Keratinocyte (primary cell): ENCODE measurements at regions not wholly inside any gene's neighbourhood (a gene's known extent, or its start where the extent isn't known, plus 50 kb on each side); places are given as distances from the start of the nearest gene placed in this dataset.

ENCODE experiments used
- DNase-seq: peaks from one replicate; pipeline ENCODE4 v3.0.0-alpha.2; 2011; ENCODE audit warnings: low read depth, missing footprints, low spot score
- FAIRE-seq: peaks from 2 replicates; lab custom pipeline; 2011; peaks lifted over from hg19 to GRCh38; lab: Jason Lieb, UNC
- H2AFZ ChIP-seq: 2 replicates; pipeline ENCODE4 v1.6.0; 2012; ENCODE audit warnings: low read length, control low read depth, inconsistent platforms; ENCODE audit not compliant: control insufficient read depth
- H3K27ac ChIP-seq: 2 replicates; pipeline ENCODE4 v1.5.1; 2011; ENCODE audit warnings: low read length; ENCODE audit not compliant: control insufficient read depth, insufficient read depth
- H3K27me3 ChIP-seq: 3 replicates; pipeline ENCODE4 v1.6.0; 2011; ENCODE audit warnings: low read length; ENCODE audit not compliant: control insufficient read depth, insufficient read depth; ENCODE audit errors: extremely low read depth
- H3K36me3 ChIP-seq, 2 experiments: 2 replicates in 1 of 2; 3 replicates in 1 of 2; pipeline ENCODE4 v1.5.1; 2011; ENCODE audit warnings: low read length in 2 of 2, mild to moderate bottlenecking in 1 of 2; ENCODE audit not compliant: control insufficient read depth in 2 of 2, insufficient read depth in 2 of 2; ENCODE audit errors: extremely low read depth in 1 of 2
- H3K4me1 ChIP-seq: 3 replicates; pipeline ENCODE4 v1.5.1; 2011; ENCODE audit warnings: low read length; ENCODE audit not compliant: control insufficient read depth, insufficient read depth; ENCODE audit errors: extremely low read depth
- H3K4me2 ChIP-seq: 3 replicates; pipeline ENCODE4 v1.6.0; 2011; ENCODE audit warnings: low read depth, low read length; ENCODE audit not compliant: control insufficient read depth, insufficient read depth; ENCODE audit errors: extremely low read depth
- H3K4me3 ChIP-seq, 3 experiments: fragments of 200-600 bp in 1 of 3; sonication (generic) in 1 of 3; 2 replicates in 2 of 3; 3 replicates in 1 of 3; pipeline ENCODE4 v1.5.1; 2011 to 2016; ENCODE audit warnings: low read length in 3 of 3, mild to moderate bottlenecking in 3 of 3, control low read depth in 2 of 3, inconsistent platforms in 1 of 3, low read depth in 1 of 3, mixed read lengths in 1 of 3, mixed run types in 1 of 3, moderate library complexity in 1 of 3; ENCODE audit not compliant: control insufficient read depth in 2 of 3, insufficient read depth in 2 of 3; ENCODE audit errors: extremely low read depth in 1 of 3
- H3K79me2 ChIP-seq: 2 replicates; pipeline ENCODE4 v1.6.0; 2012; ENCODE audit warnings: low read length; ENCODE audit not compliant: control insufficient read depth, insufficient read depth
- H3K9ac ChIP-seq: 3 replicates; pipeline ENCODE4 v1.6.0; 2011; ENCODE audit warnings: low read length; ENCODE audit not compliant: control insufficient read depth, insufficient read depth; ENCODE audit errors: extremely low read depth
- H3K9me1 ChIP-seq: 3 replicates; pipeline ENCODE4 v1.6.0; 2011; ENCODE audit warnings: low read length; ENCODE audit not compliant: control insufficient read depth, insufficient read depth; ENCODE audit errors: extremely low read depth
- H3K9me3 ChIP-seq: 2 replicates; pipeline ENCODE4 v1.5.1; 2012; ENCODE audit warnings: low read depth, low read length; ENCODE audit not compliant: control insufficient read depth
- H4K20me1 ChIP-seq: 3 replicates; pipeline ENCODE4 v1.6.0; 2011; ENCODE audit warnings: low read length; ENCODE audit not compliant: control insufficient read depth, insufficient read depth; ENCODE audit errors: extremely low read depth
- EZH2 ChIP-seq: IDR thresholded peaks from one replicate; pipeline ENCODE4 v1.6.1; 2012; ENCODE audit warnings: inconsistent platforms, mild to moderate bottlenecking, low read length, moderate library complexity
- dilution Hi-C: fragments of 300-500 bp; cut with MboI; formaldehyde crosslinking; loops from one replicate; pipeline ENCODE4 v1.7.0; 2020; ENCODE audit warnings: low sequenced_read_pairs; ENCODE audit not compliant: extremely low pct_ligation_motif_present
- TF ChIP-seq, protein P1 (sequence below), 3 experiments: IDR thresholded peaks in 1 of 3; conservative IDR thresholded peaks in 1 of 3; optimal IDR thresholded peaks in 1 of 3; 2 replicates in 2 of 3; 3 replicates in 1 of 3; pipeline versions ENCODE3 to v1.5.1; 2011; ENCODE audit warnings: low read length in 3 of 3, mild to moderate bottlenecking in 3 of 3, moderate library complexity in 2 of 3, control low read depth in 1 of 3, inconsistent platforms in 1 of 3; ENCODE audit not compliant: insufficient read depth in 2 of 3; ENCODE audit errors: extremely low read depth in 1 of 3

DNA sequence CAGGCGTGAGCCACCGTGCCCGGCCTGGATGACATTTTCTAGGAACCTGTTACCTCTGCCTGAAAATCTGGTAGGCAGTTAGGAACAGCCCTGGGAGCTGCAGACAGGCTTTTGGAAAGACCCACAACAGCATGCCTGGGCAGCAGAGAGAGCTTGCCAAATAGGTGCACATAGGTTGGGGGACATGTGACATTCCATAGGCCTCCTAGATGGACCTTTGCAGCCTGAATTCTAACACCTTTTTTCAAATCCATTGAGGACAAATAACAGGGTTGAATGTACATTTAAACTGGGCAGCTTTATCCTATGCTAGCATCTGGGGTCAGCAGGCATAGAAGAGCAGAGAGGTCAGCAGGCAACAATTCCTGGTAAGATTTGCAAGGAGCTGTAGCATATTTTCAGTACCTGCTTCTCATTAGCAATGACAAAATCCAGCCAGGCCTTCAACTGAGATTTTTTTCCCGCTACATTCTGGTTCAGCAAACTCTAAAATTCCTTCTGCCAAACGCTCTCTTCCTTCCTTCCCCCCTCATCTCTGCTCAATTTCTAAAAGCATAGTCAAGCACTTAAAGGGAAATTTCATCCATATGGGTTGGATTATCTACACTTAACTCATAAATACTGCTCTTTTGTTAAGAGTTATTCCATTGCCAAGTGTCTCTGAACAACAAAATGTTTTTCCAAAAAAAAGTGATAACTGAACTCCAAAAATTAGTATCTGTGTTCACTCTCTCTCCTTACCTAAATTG lies 75.2 kb downstream of the SOWAHC start:
- DNase-seq (no peak), FAIRE-seq (no peak)
- Histone ChIP-seq H3K9me3 (no peaks in the 10 kb centered on the region), H2AFZ (no peak overlapping the region), H3K79me2 (no peaks in the 10 kb centered on the region), H3K9me1 (no peaks in the 10 kb centered on the region), H3K27me3 (no peaks in the 10 kb centered on the region), H3K4me2 (no peak overlapping the region), H3K27ac (no peak overlapping the region), H3K9ac (no peak overlapping the region), H3K4me1 (peaks cover 7% of the 10 kb centered on the region), H3K36me3 (no peaks in the 10 kb centered on the region), H4K20me1 (no peaks in the 10 kb centered on the region), H3K4me3 (no peak overlapping the region)
- dilution Hi-C loops, result no loop called here
- TF ChIP-seq, protein P1, sequence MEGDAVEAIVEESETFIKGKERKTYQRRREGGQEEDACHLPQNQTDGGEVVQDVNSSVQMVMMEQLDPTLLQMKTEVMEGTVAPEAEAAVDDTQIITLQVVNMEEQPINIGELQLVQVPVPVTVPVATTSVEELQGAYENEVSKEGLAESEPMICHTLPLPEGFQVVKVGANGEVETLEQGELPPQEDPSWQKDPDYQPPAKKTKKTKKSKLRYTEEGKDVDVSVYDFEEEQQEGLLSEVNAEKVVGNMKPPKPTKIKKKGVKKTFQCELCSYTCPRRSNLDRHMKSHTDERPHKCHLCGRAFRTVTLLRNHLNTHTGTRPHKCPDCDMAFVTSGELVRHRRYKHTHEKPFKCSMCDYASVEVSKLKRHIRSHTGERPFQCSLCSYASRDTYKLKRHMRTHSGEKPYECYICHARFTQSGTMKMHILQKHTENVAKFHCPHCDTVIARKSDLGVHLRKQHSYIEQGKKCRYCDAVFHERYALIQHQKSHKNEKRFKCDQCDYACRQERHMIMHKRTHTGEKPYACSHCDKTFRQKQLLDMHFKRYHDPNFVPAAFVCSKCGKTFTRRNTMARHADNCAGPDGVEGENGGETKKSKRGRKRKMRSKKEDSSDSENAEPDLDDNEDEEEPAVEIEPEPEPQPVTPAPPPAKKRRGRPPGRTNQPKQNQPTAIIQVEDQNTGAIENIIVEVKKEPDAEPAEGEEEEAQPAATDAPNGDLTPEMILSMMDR (optimal IDR thresholded peaks at IDR 0.05 in 1 of 3, IDR thresholded peaks at IDR 0.05 in 1 of 3, conservative IDR thresholded peaks at IDR 0.05 in 1 of 3; ENCODE audit: extremely low read depth in 1 of 3, insufficient read depth in 2 of 3, low read length in 3 of 3), result no peak
- TF ChIP-seq EZH2, result no peak

DNA sequence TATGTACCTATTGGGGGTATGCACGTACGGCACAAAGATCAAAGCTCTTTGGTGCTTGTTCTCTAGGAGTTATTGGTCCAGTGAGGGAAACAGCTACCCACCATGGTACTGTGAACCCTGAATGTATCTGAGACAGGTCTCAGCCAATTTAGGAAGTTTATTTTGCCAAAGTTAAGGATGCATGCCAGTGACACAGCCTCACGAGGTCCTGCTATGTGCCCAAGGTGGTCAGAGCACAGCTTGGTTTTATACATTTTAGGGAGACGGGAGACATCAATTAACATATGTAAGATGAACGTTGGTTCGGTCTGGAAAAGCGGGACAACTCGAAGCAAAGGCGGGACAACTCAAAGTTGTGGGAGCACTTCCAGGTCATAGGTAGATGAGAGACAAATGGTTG lies 75.8 kb downstream of the SOWAHC start:
- DNase-seq, result no peak
- no peaks in the 10 kb centered on the region for H3K9me1 ChIP-seq
- H2AFZ ChIP-seq, result no peak overlapping the region
- dilution Hi-C loops, result no loop called here
- H3K4me1 ChIP-seq, result peaks cover 12% of the 10 kb centered on the region
- FAIRE-seq, result no peak
- H4K20me1 ChIP-seq, result no peaks in the 10 kb centered on the region
- H3K27me3 ChIP-seq, result no peaks in the 10 kb centered on the region
- H3K4me2 ChIP-seq, result no peak overlapping the region
- H3K79me2 ChIP-seq, result no peaks in the 10 kb centered on the region
- no peak for TF ChIP-seq EZH2
- TF ChIP-seq, protein P1 (optimal IDR thresholded peaks at IDR 0.05 in 1 of 3, IDR thresholded peaks at IDR 0.05 in 1 of 3, conservative IDR thresholded peaks at IDR 0.05 in 1 of 3; ENCODE audit: extremely low read depth in 1 of 3, insufficient read depth in 2 of 3, low read length in 3 of 3), result no peak
- H3K9ac ChIP-seq, result no peak overlapping the region
- H3K27ac ChIP-seq, result no peak overlapping the region
- no peaks in the 10 kb centered on the region for H3K9me3 ChIP-seq
- H3K36me3 ChIP-seq, result no peaks in the 10 kb centered on the region
- H3K4me3 ChIP-seq, result no peak overlapping the region
